ENCODE measurements at regions not wholly inside any gene's neighbourhood (a gene's known extent, or its start where the extent isn't known, plus 50 kb on each side); places are given as distances from the start of the nearest gene placed in this dataset.

DNA sequence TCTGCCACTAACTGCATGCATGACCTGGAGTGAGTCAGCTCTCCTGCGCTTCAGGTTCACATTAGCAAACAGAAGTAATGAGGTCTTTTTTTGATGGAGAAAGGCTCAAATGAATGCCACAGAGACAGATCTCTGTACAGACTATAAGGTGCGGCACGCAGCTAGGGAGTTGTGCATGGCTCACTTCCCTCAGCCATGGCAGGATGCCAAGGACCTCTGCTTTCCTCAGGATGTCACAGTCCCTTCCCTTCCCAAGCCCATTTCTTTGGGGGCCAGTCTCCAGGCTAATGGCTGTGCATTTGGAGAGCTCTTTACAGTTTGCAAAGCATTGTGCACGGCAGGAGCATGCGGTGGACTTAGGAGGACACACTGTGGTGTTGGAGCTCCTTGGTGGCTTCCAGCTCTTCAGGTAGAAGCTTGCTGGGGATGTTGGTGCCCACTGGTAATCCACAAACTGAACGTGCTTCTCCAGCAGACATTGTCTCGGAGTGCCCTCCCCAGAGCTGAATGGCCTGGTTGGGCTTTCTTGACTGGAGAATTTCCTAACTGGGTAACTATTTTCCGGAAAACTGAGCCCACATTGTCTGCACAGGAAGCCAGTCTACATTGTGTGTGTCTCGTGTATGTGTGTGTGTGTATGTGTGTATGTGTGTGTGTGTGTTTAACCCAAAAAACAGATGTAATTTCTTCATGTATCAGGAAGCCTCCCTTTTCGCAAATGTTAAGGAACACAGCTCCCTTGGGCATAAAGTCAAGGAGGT lies 172.5 kb upstream of the TLE3 start:
- H3K9me3 ChIP-seq (ENCODE audit: control insufficient read depth in 1 of 2, insufficient read depth in 1 of 2, low read depth in 1 of 2, low read length in 2 of 2) = no peaks in the 10 kb centered on the region
- no peaks in the 10 kb centered on the region for H3K36me3 ChIP-seq (ENCODE audit: control insufficient read depth in 1 of 2, insufficient read depth in 2 of 2, low read length in 2 of 2)
- DNase-seq (ENCODE audit: low read depth, low spot score) = no peak
- intact Hi-C loops (cut with micrococcal nuclease) = loop anchor here (5.0 kb wide), 1 partner anchor 793 kb away; no protein-coding TSS in a partner anchor
- H2AFZ ChIP-seq (ENCODE audit: low read depth, low read length, poor library complexity, severe bottlenecking) = no peak overlapping the region
- H3K27me3 ChIP-seq (ENCODE audit: insufficient read depth, low read length) = peaks cover 35% of the 10 kb centered on the region; the same call in 1 of the 2 replicates
- POLR2A ChIA-PET = no interaction called here
- H3K79me2 ChIP-seq (ENCODE audit: insufficient read depth, low read length) = no peaks in the 10 kb centered on the region
- no peak for ATAC-seq
- peaks cover 16 to 43% of the 10 kb centered on the region in 2 experiments for H3K4me1 ChIP-seq (ENCODE audit: control insufficient read depth in 1 of 2, insufficient read depth in 2 of 2, low read length in 2 of 2)
- TF ChIP-seq FOSL1 (IDR thresholded peaks at IDR 0.05; ENCODE audit: low read depth) (no peak), SP1 (IDR thresholded peaks at IDR 0.05; ENCODE audit: low read depth) (no peak), EZH2phosphoT487 (IDR thresholded peaks at IDR 0.05; ENCODE audit: borderline replicate concordance) (no peak), CBX3 (IDR thresholded peaks at IDR 0.05; ENCODE audit: low read depth) (no peak), EZH2 (IDR thresholded peaks at IDR 0.05) (no peak), ZFX (IDR thresholded peaks at IDR 0.05) (no peak), POLR2A (IDR thresholded peaks at IDR 0.05; ENCODE audit: borderline replicate concordance, extremely low read depth, insufficient read depth, insufficient read length) (no peak), EGR1 (IDR thresholded peaks at IDR 0.05; ENCODE audit: low read depth) (no peak), CEBPB (IDR thresholded peaks at IDR 0.05; ENCODE audit: low read depth) (no peak)
- TF ChIP-seq, protein P1, sequence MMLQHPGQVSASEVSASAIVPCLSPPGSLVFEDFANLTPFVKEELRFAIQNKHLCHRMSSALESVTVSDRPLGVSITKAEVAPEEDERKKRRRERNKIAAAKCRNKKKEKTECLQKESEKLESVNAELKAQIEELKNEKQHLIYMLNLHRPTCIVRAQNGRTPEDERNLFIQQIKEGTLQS (IDR thresholded peaks at IDR 0.05) = no peak
- TF ChIP-seq, protein P2, sequence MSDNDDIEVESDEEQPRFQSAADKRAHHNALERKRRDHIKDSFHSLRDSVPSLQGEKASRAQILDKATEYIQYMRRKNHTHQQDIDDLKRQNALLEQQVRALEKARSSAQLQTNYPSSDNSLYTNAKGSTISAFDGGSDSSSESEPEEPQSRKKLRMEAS (IDR thresholded peaks at IDR 0.05) = no peak
- no peaks in the 10 kb centered on the region for H3K9me2 ChIP-seq (ENCODE audit: insufficient read depth)
- BruUV-seq (replicated peaks) = no TSS peak
- no peaks in the 10 kb centered on the region for H4K20me1 ChIP-seq (ENCODE audit: insufficient read depth)
- H3K4me3 ChIP-seq (replicated peaks in 1 of 2; ENCODE audit: low read depth in 1 of 2, low read length in 2 of 2) = no peak overlapping the region
- no peak overlapping the region for H3K4me2 ChIP-seq (ENCODE audit: low read length)
- H3K27ac ChIP-seq (ENCODE audit: low read depth, low read length) = no peak overlapping the region
- CTCF ChIA-PET = no interaction called here
- RAD21 ChIA-PET (ENCODE audit: low non-redundant PET in 1 of 2, low total read pairs in 2 of 2, uncharacterized antibody in 2 of 2, unreplicated experiment in 2 of 2) = no interaction called here
- H3K9ac ChIP-seq (ENCODE audit: low read length) = no peak overlapping the region
